Testis (tissue), 2 donors: ENCODE measurements at regions not wholly inside any gene's neighbourhood (a gene's known extent, or its start where the extent isn't known, plus 50 kb on each side); places are given as distances from the start of the nearest gene placed in this dataset.

ENCODE experiments used
- DNase-seq: peaks from one replicate; pipeline ENCODE4 v3.0.0-alpha.2; 2019
- H3K27ac ChIP-seq, 2 donors: fragments of 200-600 bp; sonication (generic); one replicate each; pipeline ENCODE4 v1.5.1; 2019
- H3K27me3 ChIP-seq: fragments of 200-600 bp; sonication (generic); one replicate; pipeline ENCODE4 v1.5.1; 2019
- H3K36me3 ChIP-seq: fragments of 200-600 bp; sonication (generic); one replicate; pipeline ENCODE4 v1.5.1; 2017; ENCODE audit warnings: low read depth; ENCODE audit errors: missing control alignments
- H3K4me1 ChIP-seq: fragments of 200-600 bp; sonication (generic); one replicate; pipeline ENCODE4 v1.5.1; 2019
- H3K4me3 ChIP-seq, 2 donors: fragments of 200-600 bp; sonication (generic); one replicate each; pipeline ENCODE4 v1.5.1; 2017 to 2019
- H3K9me3 ChIP-seq: fragments of 200-600 bp; sonication (generic); one replicate; pipeline ENCODE4 v1.5.1; 2017
- POLR2A ChIP-seq: fragments of 450-650 bp; IDR thresholded peaks from one replicate; pipeline ENCODE4 v1.6.1; 2017; ENCODE audit warnings: antibody characterized with exemption, mild to moderate bottlenecking, moderate library complexity
- WGBS, 2 donors: methylation state at CpG; one replicate each; pipeline ENCODE4 v1.1.5; 2018; 5-methylcytosine and 5-hydroxymethylcytosine counted together
- intact Hi-C: fragments of 100-400 bp; cut with DNase I; formaldehyde crosslinking; loops from one replicate; pipeline ENCODE4 v1.15.1; 2023; ENCODE audit warnings: low total_unique reads
- TF ChIP-seq, protein P1 (sequence below), 3 experiments: fragments of 450-650 bp in 2 of 3; fragments of 200-600 bp in 1 of 3; sonication (generic) in 1 of 3; IDR thresholded peaks; one replicate each; pipeline ENCODE4 v1.5.1; 2016 to 2019; ENCODE audit warnings: antibody characterized with exemption in 3 of 3, mild to moderate bottlenecking in 2 of 3, moderate library complexity in 1 of 3

- H3K27ac ChIP-seq: no peak overlapping the region
- WGBS, 2 donors: 87 to 94% methylated on average over 7 of the region's 7 CpGs
- TF ChIP-seq, protein P1, sequence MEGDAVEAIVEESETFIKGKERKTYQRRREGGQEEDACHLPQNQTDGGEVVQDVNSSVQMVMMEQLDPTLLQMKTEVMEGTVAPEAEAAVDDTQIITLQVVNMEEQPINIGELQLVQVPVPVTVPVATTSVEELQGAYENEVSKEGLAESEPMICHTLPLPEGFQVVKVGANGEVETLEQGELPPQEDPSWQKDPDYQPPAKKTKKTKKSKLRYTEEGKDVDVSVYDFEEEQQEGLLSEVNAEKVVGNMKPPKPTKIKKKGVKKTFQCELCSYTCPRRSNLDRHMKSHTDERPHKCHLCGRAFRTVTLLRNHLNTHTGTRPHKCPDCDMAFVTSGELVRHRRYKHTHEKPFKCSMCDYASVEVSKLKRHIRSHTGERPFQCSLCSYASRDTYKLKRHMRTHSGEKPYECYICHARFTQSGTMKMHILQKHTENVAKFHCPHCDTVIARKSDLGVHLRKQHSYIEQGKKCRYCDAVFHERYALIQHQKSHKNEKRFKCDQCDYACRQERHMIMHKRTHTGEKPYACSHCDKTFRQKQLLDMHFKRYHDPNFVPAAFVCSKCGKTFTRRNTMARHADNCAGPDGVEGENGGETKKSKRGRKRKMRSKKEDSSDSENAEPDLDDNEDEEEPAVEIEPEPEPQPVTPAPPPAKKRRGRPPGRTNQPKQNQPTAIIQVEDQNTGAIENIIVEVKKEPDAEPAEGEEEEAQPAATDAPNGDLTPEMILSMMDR (IDR thresholded peaks at IDR 0.05): no peak
- TF ChIP-seq POLR2A: no peak
- H3K4me3 ChIP-seq: no peak overlapping the region
- no peaks in the 10 kb centered on the region for H3K36me3 ChIP-seq
- DNase-seq: no peak
- peaks cover 29% of the 10 kb centered on the region for H3K4me1 ChIP-seq
- H3K9me3 ChIP-seq: no peaks in the 10 kb centered on the region
- H3K27me3 ChIP-seq: no peaks in the 10 kb centered on the region
- intact Hi-C loops: no loop called here
Observed at GRCh38 chr2:120517751-120518469, 172.0 kb downstream of the INHBB start.

DNA sequence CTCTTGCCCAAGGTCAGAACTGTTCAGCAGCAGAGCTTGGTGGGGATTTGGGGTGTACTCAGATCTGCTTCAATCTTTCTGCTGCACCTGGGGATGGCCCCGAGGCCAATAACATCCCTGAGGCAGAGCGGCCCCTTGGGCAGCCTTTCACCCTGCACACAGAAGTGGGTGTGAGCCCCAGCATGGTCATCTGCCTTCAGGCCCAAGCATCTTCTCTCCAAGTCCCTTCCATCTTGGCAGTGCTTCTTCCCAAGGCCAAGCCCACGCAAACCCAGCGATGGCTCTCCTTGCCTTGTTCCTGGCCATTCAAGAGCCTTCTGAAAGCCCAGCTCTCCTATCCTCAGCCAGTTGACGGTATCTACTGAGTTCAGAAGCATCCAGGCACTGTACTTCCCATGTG lies 172.9 kb downstream of the INHBB start:
- no peak for DNase-seq
- H3K27me3 ChIP-seq: no peaks in the 10 kb centered on the region
- TF ChIP-seq POLR2A: no peak
- TF ChIP-seq, protein P1 (IDR thresholded peaks at IDR 0.05): no peak
- WGBS, 2 donors: 89 to 96% methylated on average over 4 to 5 of the region's 5 CpGs
- intact Hi-C loops: no loop called here
- no peak overlapping the region for H3K4me3 ChIP-seq
- H3K27ac ChIP-seq: no peak overlapping the region
- H3K4me1 ChIP-seq: peaks cover 29% of the 10 kb centered on the region
- H3K36me3 ChIP-seq: no peaks in the 10 kb centered on the region
- H3K9me3 ChIP-seq: no peaks in the 10 kb centered on the region

DNA sequence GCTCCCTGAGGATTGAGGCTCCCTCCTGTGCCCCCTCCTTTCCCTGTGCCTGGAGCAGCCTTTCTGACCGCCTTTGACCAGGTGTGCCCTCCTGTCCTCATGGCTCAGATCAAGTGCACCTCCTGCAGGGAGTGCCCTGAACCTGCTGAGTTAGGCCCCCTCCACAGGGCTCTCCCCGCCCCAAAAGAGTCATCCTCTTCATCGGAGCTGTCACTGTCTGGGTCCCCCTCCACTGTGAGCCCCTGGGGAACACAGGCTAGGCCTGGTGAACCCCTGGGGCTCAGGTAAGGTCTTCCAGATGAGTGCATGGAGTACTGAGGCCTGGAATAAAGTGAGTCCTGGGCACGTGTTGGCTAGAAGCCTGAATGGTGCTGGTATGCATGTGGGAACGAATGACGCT lies 173.5 kb downstream of the INHBB start:
- Histone ChIP-seq H3K9me3 (no peaks in the 10 kb centered on the region), H3K27ac (no peak overlapping the region), H3K4me3 (no peak overlapping the region), H3K36me3 (no peaks in the 10 kb centered on the region), H3K27me3 (no peaks in the 10 kb centered on the region), H3K4me1 (peaks cover 29% of the 10 kb centered on the region)
- intact Hi-C loops: no loop called here
- no peak for TF ChIP-seq POLR2A
- TF ChIP-seq, protein P1 (IDR thresholded peaks at IDR 0.05): no peak
- DNase-seq: no peak
- 94 to 95% methylated on average over 6 of the region's 6 CpGs for WGBS, 2 donors

GRCh38 chr2:120520454-120520853 lies 174.5 kb downstream of the INHBB start:
- WGBS, 2 donors: 88 to 95% methylated on average over 5 of the region's 5 CpGs
- TF ChIP-seq, protein P1 (IDR thresholded peaks at IDR 0.05): no peak
- no peak for TF ChIP-seq POLR2A
- no peak overlapping the region for H3K4me3 ChIP-seq
- no peaks in the 10 kb centered on the region for H3K36me3 ChIP-seq
- H3K9me3 ChIP-seq: no peaks in the 10 kb centered on the region
- intact Hi-C loops: no loop called here
- H3K27me3 ChIP-seq: no peaks in the 10 kb centered on the region
- no peak overlapping the region for H3K27ac ChIP-seq
- DNase-seq: no peak
- peaks cover 29% of the 10 kb centered on the region for H3K4me1 ChIP-seq
